Stimulated activated memory B cell treated with anti-CD40 and anti-IgM and Interleukin-4, amounts not matched to agents 10 μg/mL and 1 μg/mL and 100 μg/mL, for 72 hours (primary cell): ENCODE measurements at regions not wholly inside any gene's neighbourhood (a gene's known extent, or its start where the extent isn't known, plus 50 kb on each side); places are given as distances from the start of the nearest gene placed in this dataset.

Experiments
- ATAC-seq: fragments of 150-1000 bp; cut with Tn5 transposase; 2 replicates; pipeline ENCODE4 v1.10.0; 2021
- H3K27ac Mint-ChIP-seq: one replicate; pipeline ENCODE4 v1.8.0; 2022; ENCODE audit warnings: mild to moderate bottlenecking, mixed read lengths
- H3K27me3 Mint-ChIP-seq: one replicate; pipeline ENCODE4 v1.8.0; 2022; ENCODE audit warnings: mixed read lengths
- H3K36me3 Mint-ChIP-seq: one replicate; pipeline ENCODE4 v1.8.0; 2022; ENCODE audit warnings: mixed read lengths
- H3K4me1 Mint-ChIP-seq: one replicate; pipeline ENCODE4 v1.8.0; 2022; ENCODE audit warnings: mixed read lengths
- H3K4me3 Mint-ChIP-seq: one replicate; pipeline ENCODE4 v1.8.0; 2022; ENCODE audit warnings: mild to moderate bottlenecking, moderate library complexity, mixed read lengths
- H3K9me3 Mint-ChIP-seq: one replicate; pipeline ENCODE4 v1.8.0; 2022; ENCODE audit warnings: mixed read lengths

- H3K27ac Mint-ChIP-seq: no peak overlapping the region
- ATAC-seq: no peak
- H3K9me3 Mint-ChIP-seq: peaks cover 17% of the 10 kb centered on the region
- peaks cover 13% of the 10 kb centered on the region for H3K27me3 Mint-ChIP-seq
- no peaks in the 10 kb centered on the region for H3K4me1 Mint-ChIP-seq
- H3K4me3 Mint-ChIP-seq: no peak overlapping the region
- H3K36me3 Mint-ChIP-seq: no peaks in the 10 kb centered on the region
Measured at GRCh38 chr22:27372969-27373670, 428.4 kb downstream of the MN1 start.

GRCh38 chr22:27377501-27378295 lies 423.9 kb downstream of the MN1 start:
- no peak for ATAC-seq
- H3K9me3 Mint-ChIP-seq: peaks cover 8% of the 10 kb centered on the region
- H3K4me3 Mint-ChIP-seq: no peak overlapping the region
- H3K4me1 Mint-ChIP-seq: no peaks in the 10 kb centered on the region
- H3K27ac Mint-ChIP-seq: no peak overlapping the region
- H3K27me3 Mint-ChIP-seq: no peaks in the 10 kb centered on the region
- no peaks in the 10 kb centered on the region for H3K36me3 Mint-ChIP-seq

- Mint-ChIP-seq H3K9me3 (peaks cover 8% of the 10 kb centered on the region), H3K27ac (no peak overlapping the region), H3K36me3 (no peaks in the 10 kb centered on the region), H3K4me1 (no peaks in the 10 kb centered on the region), H3K4me3 (no peak overlapping the region), H3K27me3 (no peaks in the 10 kb centered on the region)
- ATAC-seq: peak; percentile 36
Measured at GRCh38 chr22:27378311-27378800, 423.2 kb downstream of the MN1 start.

DNA sequence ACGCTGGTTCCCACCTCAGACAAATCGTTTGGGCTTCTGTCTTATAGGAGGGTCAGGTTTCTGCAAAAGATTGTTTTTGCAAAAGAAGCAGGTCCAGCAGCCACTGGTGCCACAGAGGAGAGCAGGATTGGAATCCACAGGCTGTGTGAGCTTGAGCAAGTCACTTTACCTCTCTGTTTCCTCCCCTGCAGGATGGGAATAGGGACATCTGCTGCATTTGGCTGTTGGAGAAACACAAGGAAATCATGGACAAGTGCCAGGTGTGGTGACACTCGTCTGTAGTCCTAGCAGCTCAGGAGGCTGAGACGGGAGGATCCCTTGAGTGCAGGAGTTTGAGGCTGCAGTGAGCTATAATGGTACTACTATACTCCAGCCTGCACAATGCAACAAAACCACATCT lies 422.6 kb downstream of the MN1 start:
- Mint-ChIP-seq H3K9me3 (peaks cover 8% of the 10 kb centered on the region), H3K27me3 (no peaks in the 10 kb centered on the region), H3K36me3 (no peaks in the 10 kb centered on the region), H3K27ac (no peak overlapping the region), H3K4me1 (no peaks in the 10 kb centered on the region), H3K4me3 (no peak overlapping the region)
- ATAC-seq: no peak

GRCh38 chr22:27380855-27381254 lies 420.7 kb downstream of the MN1 start:
- Mint-ChIP-seq H3K27me3 (peaks cover 6% of the 10 kb centered on the region), H3K9me3 (no peaks in the 10 kb centered on the region), H3K36me3 (no peaks in the 10 kb centered on the region), H3K4me1 (no peaks in the 10 kb centered on the region), H3K27ac (no peak overlapping the region), H3K4me3 (no peak overlapping the region)
- ATAC-seq: no peak

- H3K9me3 Mint-ChIP-seq: no peaks in the 10 kb centered on the region
Measured at GRCh38 chr22:27381552-27381951, 420.0 kb downstream of the MN1 start.

DNA sequence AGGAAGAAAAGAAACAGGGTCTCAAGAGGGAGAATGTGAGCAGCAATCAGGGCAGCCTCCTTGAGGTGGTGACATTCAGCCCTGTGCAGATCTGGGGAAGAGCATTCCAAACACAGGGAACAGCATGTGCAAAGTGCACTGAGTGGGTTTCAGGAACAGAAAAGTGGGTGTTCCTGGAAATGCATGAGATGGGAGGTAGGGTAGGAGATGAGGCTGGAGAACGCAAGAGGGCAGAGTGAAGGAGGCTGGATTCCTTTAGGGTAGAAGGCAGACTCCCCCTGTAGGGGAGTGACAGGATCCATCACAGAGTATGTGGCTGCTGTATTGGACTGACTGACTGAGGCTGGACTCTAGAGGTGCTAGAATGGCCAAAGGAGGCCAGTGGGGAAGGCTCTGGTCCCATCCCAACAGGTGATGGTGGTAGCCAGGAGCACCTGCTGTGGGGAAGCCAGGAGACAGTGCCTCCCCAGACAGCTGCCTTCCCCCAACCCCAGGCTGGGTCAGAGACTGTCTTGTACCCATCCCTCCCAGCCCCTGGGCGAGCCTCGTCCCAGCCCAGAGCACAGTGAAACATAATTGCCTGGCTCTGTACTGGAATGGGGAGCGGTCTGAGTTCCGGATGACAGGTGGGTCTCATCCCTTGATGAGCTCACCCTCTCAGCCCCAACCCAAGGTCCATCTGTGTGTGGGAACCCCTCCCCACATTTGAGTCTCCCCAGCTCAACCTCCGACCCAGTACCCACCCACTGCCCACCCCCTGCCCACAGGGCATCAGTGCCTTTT lies 419.4 kb downstream of the MN1 start:
- Mint-ChIP-seq H3K4me1 (no peaks in the 10 kb centered on the region), H3K27ac (no peak overlapping the region), H3K9me3 (no peaks in the 10 kb centered on the region), H3K4me3 (no peak overlapping the region), H3K36me3 (no peaks in the 10 kb centered on the region), H3K27me3 (peaks cover 8% of the 10 kb centered on the region)
- no peak for ATAC-seq

More at GRCh38 chr22:27381552-27381951, 420.0 kb downstream of the MN1 start:
- Mint-ChIP-seq H3K36me3 (no peaks in the 10 kb centered on the region), H3K27ac (no peak overlapping the region), H3K4me1 (no peaks in the 10 kb centered on the region), H3K27me3 (peaks cover 8% of the 10 kb centered on the region), H3K4me3 (no peak overlapping the region)
- no peak for ATAC-seq

DNA sequence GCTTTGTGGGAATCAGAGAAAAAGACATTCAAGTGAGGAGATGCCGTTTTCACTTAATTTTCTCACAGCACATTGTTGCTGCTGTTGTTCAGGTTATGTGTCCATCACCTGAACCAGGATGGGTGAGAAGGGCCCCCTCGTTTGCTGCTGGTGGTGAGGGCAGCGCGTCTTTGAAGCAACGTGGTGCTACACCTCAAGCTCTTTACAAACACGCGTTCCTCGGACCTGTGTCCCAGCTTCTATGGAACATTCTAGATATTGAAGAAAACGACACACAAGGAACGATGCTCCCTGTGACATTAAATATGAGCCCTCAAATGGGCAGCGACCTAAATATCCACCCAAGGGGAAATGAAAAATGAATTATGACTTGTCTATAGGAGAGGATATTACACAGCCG lies 418.6 kb downstream of the MN1 start:
- no peak for ATAC-seq
- Mint-ChIP-seq H3K27ac (no peak overlapping the region), H3K36me3 (no peaks in the 10 kb centered on the region), H3K27me3 (peaks cover 8% of the 10 kb centered on the region), H3K4me1 (peaks cover 3% of the 10 kb centered on the region), H3K4me3 (no peak overlapping the region), H3K9me3 (no peaks in the 10 kb centered on the region)

GRCh38 chr22:27383896-27384295 lies 417.7 kb downstream of the MN1 start:
- H3K27ac Mint-ChIP-seq: no peak overlapping the region
- H3K36me3 Mint-ChIP-seq: no peaks in the 10 kb centered on the region
- H3K4me1 Mint-ChIP-seq: peaks cover 6% of the 10 kb centered on the region
- no peak overlapping the region for H3K4me3 Mint-ChIP-seq
- H3K9me3 Mint-ChIP-seq: no peaks in the 10 kb centered on the region
- ATAC-seq: no peak
- peaks cover 13% of the 10 kb centered on the region for H3K27me3 Mint-ChIP-seq

GRCh38 chr22:27385261-27385998 lies 416.1 kb downstream of the MN1 start:
- peaks cover 20% of the 10 kb centered on the region for H3K27me3 Mint-ChIP-seq
- no peak overlapping the region for H3K4me3 Mint-ChIP-seq
- no peaks in the 10 kb centered on the region for H3K9me3 Mint-ChIP-seq
- no peak for ATAC-seq
- H3K36me3 Mint-ChIP-seq: no peaks in the 10 kb centered on the region
- H3K4me1 Mint-ChIP-seq: peaks cover 6% of the 10 kb centered on the region
- no peak overlapping the region for H3K27ac Mint-ChIP-seq

DNA sequence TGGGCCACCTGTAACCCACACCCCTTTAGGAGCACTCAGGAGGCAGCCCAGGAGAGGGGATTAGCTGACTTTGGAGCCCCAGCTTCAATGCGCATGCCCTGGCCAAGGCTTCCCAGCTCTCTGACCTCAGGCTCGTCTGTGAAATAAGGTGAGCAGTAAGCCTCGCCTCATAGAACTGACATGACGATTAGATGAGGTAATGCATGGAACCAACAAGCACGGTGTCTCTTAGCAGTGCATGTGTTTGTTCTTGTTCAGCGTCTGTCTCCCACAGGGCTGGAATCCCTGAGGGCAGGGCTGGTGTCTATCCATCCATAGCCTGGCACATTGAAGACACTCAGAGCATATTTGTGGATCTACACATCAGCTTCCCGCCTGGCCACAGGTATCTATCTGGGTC lies 415.4 kb downstream of the MN1 start:
- peaks cover 6% of the 10 kb centered on the region for H3K4me1 Mint-ChIP-seq
- ATAC-seq: no peak
- peaks cover 20% of the 10 kb centered on the region for H3K27me3 Mint-ChIP-seq
- no peaks in the 10 kb centered on the region for H3K9me3 Mint-ChIP-seq
- H3K36me3 Mint-ChIP-seq: no peaks in the 10 kb centered on the region
- no peak overlapping the region for H3K27ac Mint-ChIP-seq
- H3K4me3 Mint-ChIP-seq: no peak overlapping the region

- no peak overlapping the region for H3K4me3 Mint-ChIP-seq
- no peaks in the 10 kb centered on the region for H3K9me3 Mint-ChIP-seq
- peaks cover 6% of the 10 kb centered on the region for H3K4me1 Mint-ChIP-seq
- no peak for ATAC-seq
- H3K27me3 Mint-ChIP-seq: peaks cover 20% of the 10 kb centered on the region
- no peak overlapping the region for H3K27ac Mint-ChIP-seq
- H3K36me3 Mint-ChIP-seq: no peaks in the 10 kb centered on the region
Measured at GRCh38 chr22:27387561-27387960, 414.0 kb downstream of the MN1 start.

- Mint-ChIP-seq H3K9me3 (no peaks in the 10 kb centered on the region), H3K27ac (no peak overlapping the region), H3K4me1 (peaks cover 6% of the 10 kb centered on the region), H3K36me3 (no peaks in the 10 kb centered on the region), H3K4me3 (no peak overlapping the region), H3K27me3 (peaks cover 20% of the 10 kb centered on the region)
- ATAC-seq: peak; percentile 71
Measured at GRCh38 chr22:27388090-27388600, 413.4 kb downstream of the MN1 start.

DNA sequence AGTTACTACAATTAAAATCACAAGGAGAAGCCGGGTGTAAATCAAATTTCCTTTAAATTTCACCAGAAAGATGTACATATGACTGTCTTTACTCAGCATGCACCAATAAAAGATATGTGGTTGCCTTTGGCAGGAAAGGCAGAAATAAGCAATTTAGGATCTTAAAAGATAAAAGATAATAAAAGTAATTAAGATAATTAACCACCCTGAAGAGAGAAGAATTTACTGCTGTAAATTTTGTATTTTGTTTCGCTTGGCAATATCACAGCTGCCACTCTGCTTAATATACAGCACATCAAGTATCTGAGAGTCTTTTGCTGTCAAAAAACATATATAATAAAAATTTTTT lies 411.9 kb downstream of the MN1 start:
- ATAC-seq: no peak
- Mint-ChIP-seq H3K4me1 (peaks cover 6% of the 10 kb centered on the region), H3K27ac (no peak overlapping the region), H3K9me3 (peaks cover 3% of the 10 kb centered on the region), H3K36me3 (no peaks in the 10 kb centered on the region), H3K27me3 (peaks cover 20% of the 10 kb centered on the region), H3K4me3 (no peak overlapping the region)
